ENCODE measurements at regions not wholly inside any gene's neighbourhood (a gene's known extent, or its start where the extent isn't known, plus 50 kb on each side); places are given as distances from the start of the nearest gene placed in this dataset.

GRCh38 chr3:79986338-79986737 lies 218.5 kb upstream of the ROBO1 start:
- Histone ChIP-seq H3K27ac (ENCODE audit: low read length) (no peak overlapping the region), H4K20me1 (ENCODE audit: insufficient read depth, low read depth, low read length) (no peaks in the 10 kb centered on the region), H3K4me1 (ENCODE audit: low read length) (no peaks in the 10 kb centered on the region), H3K27me3 (ENCODE audit: low read length) (no peaks in the 10 kb centered on the region), H3K4me3 (ENCODE audit: low read length) (no peak overlapping the region), H3K79me2 (ENCODE audit: low read length) (no peaks in the 10 kb centered on the region), H3K36me3 (ENCODE audit: insufficient read depth, low read length) (no peaks in the 10 kb centered on the region), H3K4me2 (ENCODE audit: low read depth, low read length, poor library complexity, severe bottlenecking) (no peak overlapping the region), H3K9me2 (replicated peaks; ENCODE audit: insufficient read depth, low read length) (no peaks in the 10 kb centered on the region), H3K9ac (ENCODE audit: low read length) (no peak overlapping the region), H2AFZ (ENCODE audit: low read length) (no peak overlapping the region), H3K9me3 (ENCODE audit: low read length) (no peaks in the 10 kb centered on the region)
- peak; percentile 41 for DNase-seq

- Histone ChIP-seq H3K27me3 (ENCODE audit: low read length) (no peaks in the 10 kb centered on the region), H3K9me2 (replicated peaks; ENCODE audit: insufficient read depth, low read length) (no peaks in the 10 kb centered on the region), H2AFZ (ENCODE audit: low read length) (no peak overlapping the region), H3K4me1 (ENCODE audit: low read length) (no peaks in the 10 kb centered on the region), H3K9ac (ENCODE audit: low read length) (no peak overlapping the region), H3K9me3 (ENCODE audit: low read length) (no peaks in the 10 kb centered on the region), H3K27ac (ENCODE audit: low read length) (no peak overlapping the region), H3K36me3 (ENCODE audit: insufficient read depth, low read length) (no peaks in the 10 kb centered on the region), H4K20me1 (ENCODE audit: insufficient read depth, low read depth, low read length) (no peaks in the 10 kb centered on the region), H3K79me2 (ENCODE audit: low read length) (no peaks in the 10 kb centered on the region), H3K4me2 (ENCODE audit: low read depth, low read length, poor library complexity, severe bottlenecking) (no peak overlapping the region), H3K4me3 (ENCODE audit: low read length) (no peak overlapping the region)
- DNase-seq: no peak
These were observed 218.0 kb upstream of the ROBO1 start for GRCh38 chr3:79985816-79986215.

- no peaks in the 10 kb centered on the region for H3K9me3 ChIP-seq (ENCODE audit: low read length)
- H3K27ac ChIP-seq (ENCODE audit: low read length): no peak overlapping the region
- H3K36me3 ChIP-seq (ENCODE audit: insufficient read depth, low read length): no peaks in the 10 kb centered on the region
- H3K4me1 ChIP-seq (ENCODE audit: low read length): peaks cover 4% of the 10 kb centered on the region
- no peak overlapping the region for H3K4me3 ChIP-seq (ENCODE audit: low read length)
- H3K9ac ChIP-seq (ENCODE audit: low read length): no peak overlapping the region
- DNase-seq: no peak
- H3K27me3 ChIP-seq (ENCODE audit: low read length): no peaks in the 10 kb centered on the region
- H4K20me1 ChIP-seq (ENCODE audit: insufficient read depth, low read depth, low read length): no peaks in the 10 kb centered on the region
- H3K9me2 ChIP-seq (replicated peaks; ENCODE audit: insufficient read depth, low read length): peaks cover 6% of the 10 kb centered on the region; the same call in 1 of the 2 replicates
- H3K4me2 ChIP-seq (ENCODE audit: low read depth, low read length, poor library complexity, severe bottlenecking): no peak overlapping the region
- H3K79me2 ChIP-seq (ENCODE audit: low read length): no peaks in the 10 kb centered on the region
- no peak overlapping the region for H2AFZ ChIP-seq (ENCODE audit: low read length)
These were observed 215.3 kb upstream of the ROBO1 start for GRCh38 chr3:79983118-79983517.

DNA sequence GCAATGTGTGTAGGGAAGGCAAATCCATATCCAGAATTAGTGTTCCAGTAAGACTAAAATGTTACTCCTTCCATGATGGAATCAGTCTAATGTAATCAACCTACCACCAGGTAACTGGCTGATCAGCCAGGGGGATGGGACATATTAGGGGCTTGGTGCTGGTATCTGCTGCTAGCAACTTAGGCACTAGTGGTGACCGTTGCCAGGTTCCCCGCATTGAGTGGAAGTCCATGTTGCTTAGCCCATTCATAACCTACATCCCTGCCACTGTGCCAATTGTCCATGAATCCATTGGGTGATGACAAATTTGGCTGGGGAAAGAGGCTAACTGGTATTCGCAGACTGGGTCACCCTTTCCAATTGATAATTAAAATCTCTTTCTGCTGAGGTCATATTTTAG lies 212.2 kb upstream of the ROBO1 start:
- no peak overlapping the region for H3K9ac ChIP-seq (ENCODE audit: low read length)
- H3K4me1 ChIP-seq (ENCODE audit: low read length): peaks cover 13% of the 10 kb centered on the region
- H3K36me3 ChIP-seq (ENCODE audit: insufficient read depth, low read length): no peaks in the 10 kb centered on the region
- H3K27me3 ChIP-seq (ENCODE audit: low read length): no peaks in the 10 kb centered on the region
- no peak overlapping the region for H3K4me3 ChIP-seq (ENCODE audit: low read length)
- H2AFZ ChIP-seq (ENCODE audit: low read length): no peak overlapping the region
- H4K20me1 ChIP-seq (ENCODE audit: insufficient read depth, low read depth, low read length): no peaks in the 10 kb centered on the region
- H3K9me2 ChIP-seq (replicated peaks; ENCODE audit: insufficient read depth, low read length): peaks cover 6% of the 10 kb centered on the region; the same call in 1 of the 2 replicates
- H3K9me3 ChIP-seq (ENCODE audit: low read length): no peaks in the 10 kb centered on the region
- no peaks in the 10 kb centered on the region for H3K79me2 ChIP-seq (ENCODE audit: low read length)
- no peak overlapping the region for H3K4me2 ChIP-seq (ENCODE audit: low read depth, low read length, poor library complexity, severe bottlenecking)
- DNase-seq: no peak
- H3K27ac ChIP-seq (ENCODE audit: low read length): no peak overlapping the region

DNA sequence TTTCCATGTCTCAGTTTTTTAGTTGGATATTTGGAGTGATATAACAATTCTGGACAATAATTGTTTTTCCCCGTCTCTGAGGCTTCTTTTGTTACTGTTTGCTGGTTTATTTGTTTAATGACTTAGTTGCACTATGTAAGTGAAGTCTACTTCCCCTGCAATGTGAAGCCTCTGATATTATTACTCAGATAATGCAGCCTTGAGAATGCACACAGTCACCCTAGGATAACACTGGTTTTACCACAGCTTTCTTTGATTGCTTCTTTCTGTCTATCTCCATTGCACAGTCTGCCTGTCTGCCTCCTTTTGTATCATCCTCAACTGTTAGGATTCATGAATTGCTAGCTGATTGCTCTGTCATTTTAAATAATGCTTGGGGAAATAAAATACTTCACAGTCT lies 208.7 kb upstream of the ROBO1 start:
- no peaks in the 10 kb centered on the region for H3K36me3 ChIP-seq (ENCODE audit: insufficient read depth, low read length)
- no peak overlapping the region for H3K4me2 ChIP-seq (ENCODE audit: low read depth, low read length, poor library complexity, severe bottlenecking)
- H3K9me2 ChIP-seq (replicated peaks; ENCODE audit: insufficient read depth, low read length): peaks cover 6% of the 10 kb centered on the region; the same call in 1 of the 2 replicates

DNA sequence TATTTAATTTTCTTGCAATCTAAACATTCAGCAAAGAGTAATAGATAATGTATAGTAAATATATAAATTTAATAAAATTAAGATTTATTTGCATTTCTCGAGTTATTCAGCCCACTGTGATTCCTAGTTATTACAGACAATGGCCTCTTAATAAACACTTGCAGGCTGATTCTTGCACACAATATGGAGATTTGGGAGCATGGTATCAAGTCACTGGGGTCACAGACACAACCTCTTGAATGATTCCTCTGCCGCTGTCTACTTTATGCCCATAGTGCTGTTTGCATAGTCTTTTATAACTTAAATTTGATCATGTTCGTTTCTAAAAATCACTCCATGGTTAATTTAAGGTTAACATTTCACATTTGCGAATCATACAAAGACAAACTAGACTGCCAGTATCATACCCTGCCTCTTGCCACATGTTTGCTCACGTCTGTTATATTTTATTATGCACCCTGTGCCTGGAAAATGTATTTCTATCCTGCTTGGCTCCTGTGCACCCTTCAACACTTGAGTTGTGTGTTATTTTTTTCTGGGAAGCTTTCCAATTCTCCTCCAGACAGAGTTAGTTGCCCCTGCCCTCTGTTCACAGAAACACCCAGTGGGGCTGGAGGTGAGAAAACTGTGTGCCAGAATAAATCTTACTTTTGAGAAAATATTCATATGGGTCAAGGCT lies 206.3 kb upstream of the ROBO1 start:
- DNase-seq: no peak
- Histone ChIP-seq H3K4me3 (ENCODE audit: low read length) (no peak overlapping the region), H3K36me3 (ENCODE audit: insufficient read depth, low read length) (no peaks in the 10 kb centered on the region), H2AFZ (ENCODE audit: low read length) (no peak overlapping the region), H3K27ac (ENCODE audit: low read length) (no peak overlapping the region), H3K9me3 (ENCODE audit: low read length) (no peaks in the 10 kb centered on the region), H3K4me2 (ENCODE audit: low read depth, low read length, poor library complexity, severe bottlenecking) (no peak overlapping the region), H3K4me1 (ENCODE audit: low read length) (peaks cover 13% of the 10 kb centered on the region), H4K20me1 (ENCODE audit: insufficient read depth, low read depth, low read length) (no peaks in the 10 kb centered on the region), H3K27me3 (ENCODE audit: low read length) (no peaks in the 10 kb centered on the region), H3K9ac (ENCODE audit: low read length) (no peak overlapping the region), H3K79me2 (ENCODE audit: low read length) (no peaks in the 10 kb centered on the region), H3K9me2 (replicated peaks; ENCODE audit: insufficient read depth, low read length) (peaks cover 6% of the 10 kb centered on the region; the same call in 1 of the 2 replicates)

More for the DNA sequence above, 208.7 kb upstream of the ROBO1 start:
- no peaks in the 10 kb centered on the region for H3K9me3 ChIP-seq (ENCODE audit: low read length)
- H3K4me1 ChIP-seq (ENCODE audit: low read length): peaks cover 13% of the 10 kb centered on the region
- no peaks in the 10 kb centered on the region for H3K79me2 ChIP-seq (ENCODE audit: low read length)
- DNase-seq: no peak
- no peak overlapping the region for H3K27ac ChIP-seq (ENCODE audit: low read length)
- H3K9ac ChIP-seq (ENCODE audit: low read length): no peak overlapping the region
- H4K20me1 ChIP-seq (ENCODE audit: insufficient read depth, low read depth, low read length): no peaks in the 10 kb centered on the region
- H3K27me3 ChIP-seq (ENCODE audit: low read length): no peaks in the 10 kb centered on the region
- H2AFZ ChIP-seq (ENCODE audit: low read length): no peak overlapping the region
- no peak overlapping the region for H3K4me3 ChIP-seq (ENCODE audit: low read length)

GRCh38 chr3:79973482-79973881 lies 205.7 kb upstream of the ROBO1 start:
- Histone ChIP-seq H3K9me2 (replicated peaks; ENCODE audit: insufficient read depth, low read length) (peaks cover 3% of the 10 kb centered on the region; the same call in 1 of the 2 replicates), H2AFZ (ENCODE audit: low read length) (no peak overlapping the region), H3K4me1 (ENCODE audit: low read length) (peaks cover 13% of the 10 kb centered on the region), H3K79me2 (ENCODE audit: low read length) (no peaks in the 10 kb centered on the region), H3K9ac (ENCODE audit: low read length) (no peak overlapping the region), H3K27ac (ENCODE audit: low read length) (no peak overlapping the region), H3K4me3 (ENCODE audit: low read length) (no peak overlapping the region), H4K20me1 (ENCODE audit: insufficient read depth, low read depth, low read length) (no peaks in the 10 kb centered on the region), H3K9me3 (ENCODE audit: low read length) (no peaks in the 10 kb centered on the region), H3K36me3 (ENCODE audit: insufficient read depth, low read length) (no peaks in the 10 kb centered on the region), H3K4me2 (ENCODE audit: low read depth, low read length, poor library complexity, severe bottlenecking) (no peak overlapping the region), H3K27me3 (ENCODE audit: low read length) (no peaks in the 10 kb centered on the region)
- no peak for DNase-seq

DNA sequence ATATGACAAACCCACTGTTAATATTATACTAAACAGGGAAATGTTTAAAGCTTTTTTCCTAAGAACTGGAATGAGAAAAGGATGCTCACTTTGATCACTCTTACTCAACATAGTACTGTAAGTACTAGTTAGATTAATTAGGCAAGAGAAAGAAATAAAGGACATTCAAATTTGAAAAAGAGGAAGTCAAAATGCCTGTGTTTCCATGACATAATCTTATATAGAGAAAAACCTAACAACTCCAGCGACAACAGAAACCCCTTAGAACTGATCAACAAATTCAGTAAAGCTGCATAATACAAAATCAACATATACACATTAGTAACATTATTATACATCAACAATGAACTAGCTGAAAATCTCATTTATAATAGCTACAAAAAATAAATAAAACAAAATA lies 200.6 kb upstream of the ROBO1 start:
- H2AFZ ChIP-seq (ENCODE audit: low read length): no peak overlapping the region
- no peak overlapping the region for H3K4me3 ChIP-seq (ENCODE audit: low read length)
- H4K20me1 ChIP-seq (ENCODE audit: insufficient read depth, low read depth, low read length): no peaks in the 10 kb centered on the region
- no peak overlapping the region for H3K9ac ChIP-seq (ENCODE audit: low read length)
- H3K9me2 ChIP-seq (replicated peaks; ENCODE audit: insufficient read depth, low read length): no peaks in the 10 kb centered on the region
- H3K27me3 ChIP-seq (ENCODE audit: low read length): no peaks in the 10 kb centered on the region
- H3K27ac ChIP-seq (ENCODE audit: low read length): no peak overlapping the region
- H3K79me2 ChIP-seq (ENCODE audit: low read length): no peaks in the 10 kb centered on the region
- no peak for DNase-seq
- peaks cover 7% of the 10 kb centered on the region for H3K4me1 ChIP-seq (ENCODE audit: low read length)
- H3K4me2 ChIP-seq (ENCODE audit: low read depth, low read length, poor library complexity, severe bottlenecking): no peak overlapping the region
- H3K9me3 ChIP-seq (ENCODE audit: low read length): 0 out of 2 replicates have a peak, but pooled peaks cover 2% of the 10 kb centered on the region
- H3K36me3 ChIP-seq (ENCODE audit: insufficient read depth, low read length): no peaks in the 10 kb centered on the region
